GM21576 (cell line): ENCODE measurements at regions not wholly inside any gene's neighbourhood (a gene's known extent, or its start where the extent isn't known, plus 50 kb on each side); places are given as distances from the start of the nearest gene placed in this dataset.

Source experiments
- ATAC-seq: cut with Tn5 transposase; IDR thresholded peaks from one replicate; pipeline ENCODE4 v1.9.1; 2021; ENCODE audit warnings: mild to moderate bottlenecking, moderate library complexity; ENCODE audit not compliant: unreplicated experiment

DNA sequence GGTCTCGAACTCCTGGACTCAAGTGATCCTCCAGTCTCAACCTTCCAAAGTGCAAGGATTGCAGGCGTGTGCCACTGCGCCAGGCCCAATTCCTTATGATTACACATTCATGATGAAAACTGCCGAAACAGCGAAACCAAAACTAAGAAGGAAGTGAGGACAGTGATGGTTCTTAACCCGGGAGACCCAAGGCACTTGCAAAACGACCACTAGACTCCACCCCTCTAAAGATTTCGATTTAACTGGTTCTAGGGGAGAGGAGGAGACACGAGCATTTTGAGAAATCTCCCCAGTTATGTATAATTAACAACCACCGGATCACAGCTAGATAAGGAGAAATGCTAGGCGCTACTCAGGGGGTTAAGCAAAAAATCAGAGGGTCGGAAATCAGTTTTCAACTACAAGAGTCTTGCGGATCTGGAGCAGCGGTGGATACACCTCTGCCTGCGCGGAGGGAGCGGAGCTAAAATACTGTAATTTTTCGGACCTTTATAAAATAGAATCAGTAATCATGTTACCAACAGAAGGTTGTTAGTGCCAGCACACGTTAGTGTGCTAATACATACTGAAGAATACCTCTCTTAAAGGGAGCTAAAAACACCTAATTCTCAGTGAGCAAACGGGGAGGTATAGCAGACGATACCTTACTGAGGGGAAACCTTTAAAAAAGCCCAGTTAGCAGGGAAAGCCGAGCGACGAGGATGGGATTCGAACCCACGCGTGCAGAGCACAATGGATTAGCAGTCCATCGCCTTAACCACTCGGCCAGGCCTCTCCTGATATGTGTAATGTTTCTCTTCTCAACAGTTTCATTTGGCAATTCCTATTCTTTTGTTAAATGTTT is 60.0 kb upstream of the BTN3A2 start:
- ATAC-seq: no peak

DNA sequence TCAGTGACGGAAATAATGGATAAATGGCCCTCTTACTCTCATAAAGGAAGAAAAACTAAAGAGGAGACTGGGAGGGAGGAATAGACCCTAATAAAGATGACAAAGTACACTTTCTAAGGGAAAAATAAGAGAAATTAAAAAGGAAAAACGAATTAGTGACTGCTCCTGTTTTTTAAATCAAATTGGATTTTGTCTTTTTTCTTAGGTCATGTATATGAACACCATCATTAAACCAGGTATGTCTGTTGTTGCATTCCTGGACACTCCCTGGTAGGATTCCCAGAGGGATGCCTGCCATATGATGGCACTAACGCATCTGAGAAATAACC is 59.4 kb upstream of the BTN3A2 start:
- ATAC-seq: no peak

DNA sequence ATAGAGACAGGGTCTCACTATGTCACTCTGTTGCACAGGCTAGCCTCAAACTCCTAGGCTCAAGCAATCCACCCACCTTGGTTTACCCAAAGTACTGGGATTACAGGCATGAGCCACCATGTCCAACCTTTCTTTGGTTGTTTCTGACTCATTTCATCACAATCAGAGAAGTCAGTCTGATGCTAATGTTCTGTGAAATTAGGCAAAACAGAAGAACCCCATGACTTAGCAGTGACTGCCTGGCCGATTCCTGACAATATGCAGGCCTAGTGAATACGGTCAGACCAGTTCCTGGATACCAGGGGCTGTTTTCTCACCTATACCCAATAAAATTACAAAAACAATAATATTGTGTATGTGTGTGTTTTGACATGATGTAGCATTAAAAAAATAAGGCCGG is 58.8 kb upstream of the BTN3A2 start:
- ATAC-seq: no peak

DNA sequence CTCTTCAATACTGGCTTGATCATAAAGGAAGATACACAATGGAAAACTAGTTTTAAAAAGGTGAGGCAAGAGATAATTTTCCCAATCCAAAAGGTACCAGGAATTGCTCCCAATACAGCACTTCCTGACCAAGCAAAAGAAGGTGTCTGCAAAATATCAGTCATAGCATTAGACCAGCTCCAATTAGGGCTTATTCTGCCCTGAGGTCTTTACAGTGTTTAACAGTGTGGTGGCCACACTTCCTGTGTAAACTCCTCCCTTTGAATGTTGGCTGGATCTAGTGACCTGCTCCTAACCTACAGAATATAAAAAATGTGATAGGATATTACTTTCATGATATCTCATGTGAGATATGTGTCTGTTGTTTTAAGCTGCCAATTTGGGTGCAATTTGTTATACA is 57.1 kb upstream of the BTN3A2 start:
- no peak for ATAC-seq

DNA sequence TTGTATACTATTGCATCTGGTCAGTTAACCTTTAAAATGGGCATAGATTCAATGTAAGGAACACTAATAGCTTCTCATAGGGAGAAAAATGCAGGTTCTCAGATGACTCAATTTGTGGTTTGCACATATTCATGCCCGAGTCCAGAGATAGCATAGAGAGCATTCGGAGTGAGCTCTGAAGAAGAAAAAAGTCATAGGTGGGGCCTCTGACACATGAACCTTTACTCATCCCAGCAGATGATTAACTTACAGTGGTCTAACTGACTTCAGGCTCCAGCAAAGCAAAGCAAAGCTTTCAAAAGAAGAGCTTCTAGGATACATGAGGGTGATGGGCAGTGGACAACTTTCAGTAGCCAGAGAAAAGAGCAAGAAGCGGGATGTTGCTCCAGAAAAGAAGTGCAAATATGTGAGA is 55.3 kb upstream of the BTN3A2 start:
- no peak for ATAC-seq

DNA sequence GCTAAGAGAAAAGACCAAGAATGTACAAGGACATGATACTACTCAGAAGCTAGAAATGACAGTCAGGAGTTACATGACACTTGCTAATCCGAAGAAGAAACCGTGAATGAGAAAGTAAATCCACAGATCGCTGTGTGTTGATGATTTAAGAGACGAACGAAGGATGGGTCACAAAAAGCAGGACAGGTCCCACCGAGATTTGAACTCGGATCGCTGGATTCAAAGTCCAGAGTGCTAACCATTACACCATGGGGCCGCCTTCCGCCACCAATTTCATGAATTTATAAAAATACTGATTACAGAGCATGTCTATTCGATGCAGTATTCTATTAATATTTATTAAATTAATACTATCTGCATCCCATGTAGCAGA is 54.0 kb upstream of the BTN3A2 start:
- ATAC-seq: no peak

DNA sequence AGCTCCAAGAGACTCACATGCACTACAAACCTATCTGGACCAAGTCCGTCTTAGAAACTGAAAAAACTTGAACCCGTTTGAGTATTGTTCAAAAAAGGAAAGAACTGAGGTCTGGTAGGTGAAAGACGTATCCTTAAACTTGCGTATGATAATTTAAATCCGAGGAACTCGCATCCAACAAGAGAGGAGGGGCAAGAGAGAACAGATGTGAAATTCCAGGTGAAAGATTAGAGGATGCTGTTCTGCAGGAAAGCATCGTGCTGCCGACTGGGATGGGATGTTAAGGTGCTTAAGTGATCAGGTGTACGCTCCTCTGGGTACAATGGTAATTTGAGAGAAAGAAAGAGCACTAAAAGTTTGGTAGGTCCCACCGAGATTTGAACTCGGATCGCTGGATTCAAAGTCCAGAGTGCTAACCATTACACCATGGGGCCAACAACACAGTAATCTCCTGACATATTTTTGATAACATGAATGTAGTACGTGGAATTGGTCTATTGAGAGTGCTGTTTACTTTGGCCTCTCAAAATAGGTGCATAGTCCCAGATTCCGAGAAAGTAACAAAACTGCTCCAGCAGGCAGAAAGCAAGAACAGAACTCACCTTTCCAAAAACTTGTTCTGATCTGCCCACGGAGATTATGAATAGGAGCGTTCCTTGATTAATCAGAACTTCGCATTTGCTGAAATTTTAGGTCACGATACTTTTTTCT is 53.5 kb upstream of the BTN3A2 start:
- ATAC-seq: peak; percentile 38

DNA sequence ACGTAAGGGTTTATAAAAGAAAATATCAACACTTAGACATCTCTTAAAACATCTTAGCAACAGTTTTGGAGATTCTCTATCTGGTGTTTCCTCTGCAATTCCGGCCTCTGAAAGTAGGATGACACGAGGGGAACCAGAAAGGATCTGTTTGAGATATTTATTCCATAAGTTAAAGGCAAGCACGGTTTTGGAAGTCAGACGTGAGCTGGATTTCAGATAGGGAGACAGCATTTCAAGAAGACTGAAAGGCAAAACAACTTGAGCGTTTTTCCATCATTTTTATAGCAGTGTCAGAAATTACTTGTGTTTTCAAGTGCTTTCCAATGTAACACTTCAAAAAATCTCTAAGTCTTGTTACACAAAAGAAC is 52.9 kb upstream of the BTN3A2 start:
- no peak for ATAC-seq

DNA sequence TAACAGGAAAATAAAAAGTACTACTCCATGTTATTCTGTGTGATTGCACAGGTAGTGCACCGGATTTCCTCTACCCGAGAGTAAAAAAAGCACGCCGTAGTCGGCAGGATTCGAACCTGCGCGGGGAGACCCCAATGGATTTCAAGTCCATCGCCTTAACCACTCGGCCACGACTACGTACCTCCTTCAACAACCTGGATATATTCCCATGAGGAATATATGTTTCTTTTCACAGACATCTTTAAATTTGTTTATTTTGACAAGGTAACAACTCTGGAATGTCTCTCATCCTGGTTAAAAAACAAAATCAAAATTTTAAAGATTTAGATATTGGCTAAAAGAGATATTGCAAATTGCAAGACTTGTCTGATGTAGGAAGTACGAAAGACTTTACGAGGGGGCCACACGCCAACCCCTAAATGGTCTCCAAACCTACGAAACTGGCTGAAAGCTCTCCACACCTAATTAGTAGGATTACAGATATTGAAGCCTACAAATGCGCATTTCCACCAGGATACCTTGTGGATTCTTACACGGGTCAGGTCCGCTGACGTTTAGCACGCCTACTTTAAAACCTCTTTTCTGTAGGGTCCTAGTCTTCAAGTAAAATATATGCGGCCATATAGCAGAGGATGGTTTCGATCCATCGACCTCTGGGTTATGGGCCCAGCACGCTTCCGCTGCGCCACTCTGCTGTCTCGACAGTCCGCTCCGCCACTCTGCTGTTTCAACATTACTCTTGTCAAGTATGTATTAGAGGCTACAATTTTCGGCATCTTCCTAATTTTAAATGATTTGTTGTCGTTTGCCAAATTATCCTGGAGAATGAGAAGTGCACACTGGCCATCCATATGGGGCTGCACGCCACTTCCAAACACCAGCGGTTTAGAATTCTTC is 52.2 kb upstream of the BTN3A2 start:
- peak; percentile 48 for ATAC-seq
